Neural cell (in vitro differentiated cells): ENCODE measurements at regions not wholly inside any gene's neighbourhood (a gene's known extent, or its start where the extent isn't known, plus 50 kb on each side); places are given as distances from the start of the nearest gene placed in this dataset.

Experiments used
- H2AFZ ChIP-seq: fragments of 200-600, 300-800 bp; sonication (generic), shearing (Covaris generic); 2 replicates; pipeline ENCODE4 v1.6.0; 2014; ENCODE audit warnings: low read depth, mild to moderate bottlenecking, antibody characterized with exemption, low read length, moderate library complexity
- H3F3A ChIP-seq: fragments of 200-600 bp; shearing (Covaris generic); 2 replicates; pipeline ENCODE4 v1.6.1; 2016; ENCODE audit warnings: mild to moderate bottlenecking, moderate library complexity, mixed read lengths, antibody characterized with exemption, low read length; ENCODE audit not compliant: insufficient read depth, poor library complexity, severe bottlenecking
- H3K27ac ChIP-seq: fragments of 200-600, 300-800 bp; sonication (generic), shearing (Covaris generic); 2 replicates; pipeline ENCODE4 v1.5.1; 2014; ENCODE audit warnings: mild to moderate bottlenecking, low read length, moderate library complexity
- H3K27me3 ChIP-seq: fragments of 300-800, 200-600 bp; sonication (generic), shearing (Covaris generic); 2 replicates; pipeline ENCODE4 v1.6.0; 2014; ENCODE audit warnings: mild to moderate bottlenecking, low read depth, low read length, moderate library complexity; ENCODE audit not compliant: insufficient read depth
- H3K36me3 ChIP-seq: fragments of 300-800, 200-600 bp; sonication (generic), shearing (Covaris generic); 2 replicates; pipeline ENCODE4 v1.5.1; 2014; ENCODE audit warnings: mild to moderate bottlenecking, antibody characterized with exemption, low read length, moderate library complexity; ENCODE audit not compliant: insufficient read depth
- H3K4me2 ChIP-seq: fragments of 300-800, 200-600 bp; sonication (generic), shearing (Covaris generic); 2 replicates; pipeline ENCODE4 v1.6.0; 2014; ENCODE audit warnings: mild to moderate bottlenecking, low read length
- H3K4me3 ChIP-seq: fragments of 300-800, 200-600 bp; sonication (generic), shearing (Covaris generic); 2 replicates; pipeline ENCODE4 v1.5.1; 2014; ENCODE audit warnings: mild to moderate bottlenecking, low read length, moderate library complexity
- H3K79me2 ChIP-seq: fragments of 200-600 bp; shearing (Covaris generic); replicated peaks from 2 replicates; pipeline ENCODE4 v1.6.0; 2014; ENCODE audit warnings: mild to moderate bottlenecking, low read length, moderate library complexity; ENCODE audit not compliant: insufficient read depth
- H3K9ac ChIP-seq: fragments of 300-800, 200-600 bp; sonication (generic), shearing (Covaris generic); 2 replicates; pipeline ENCODE4 v1.6.1; 2016; ENCODE audit warnings: mild to moderate bottlenecking, low read length, mixed read lengths
- H3K9me2 ChIP-seq: fragments of 200-600 bp; shearing (Covaris generic); 2 replicates; pipeline ENCODE4 v1.6.1; 2016; ENCODE audit warnings: mild to moderate bottlenecking, low read length, mixed read lengths; ENCODE audit not compliant: insufficient read depth
- H3K9me3 ChIP-seq: fragments of 200-600, 300-800 bp; sonication (generic), shearing (Covaris generic); 2 replicates; pipeline ENCODE4 v1.6.1; 2016; ENCODE audit warnings: mild to moderate bottlenecking, mixed run types, low read length, moderate library complexity, mixed read lengths
- H4K20me1 ChIP-seq: fragments of 200-600 bp; shearing (Covaris generic); 2 replicates; pipeline ENCODE4 v1.6.1; 2016; ENCODE audit warnings: mild to moderate bottlenecking, mixed run types; ENCODE audit not compliant: insufficient read depth
- CTCF ChIP-seq: fragments of 450-650 bp; IDR thresholded peaks from 2 replicates; pipeline ENCODE4 v1.5.1; 2014; ENCODE audit warnings: antibody characterized with exemption, mild to moderate bottlenecking, moderate library complexity; ENCODE audit not compliant: poor library complexity, severe bottlenecking
- EP300 ChIP-seq: fragments of 450-650 bp; conservative IDR thresholded peaks from 2 replicates; pipeline ENCODE4 v1.6.1; 2014; ENCODE audit warnings: antibody characterized with exemption, mild to moderate bottlenecking, moderate library complexity; ENCODE audit not compliant: poor library complexity, severe bottlenecking
- EZH2 ChIP-seq: fragments of 200-600, 300-800 bp; shearing (Covaris generic), sonication (generic); IDR thresholded peaks from 2 replicates; pipeline ENCODE4 v1.6.1; 2014; ENCODE audit warnings: antibody characterized with exemption, low read length, borderline replicate concordance, mild to moderate bottlenecking; ENCODE audit not compliant: insufficient read depth, poor library complexity, severe bottlenecking
- MXI1 ChIP-seq: fragments of 450-650 bp; conservative IDR thresholded peaks from 2 replicates; pipeline ENCODE4 v1.6.1; 2014; ENCODE audit warnings: antibody characterized with exemption, mild to moderate bottlenecking; ENCODE audit not compliant: poor library complexity, severe bottlenecking
- POLR2AphosphoS5 ChIP-seq: IDR thresholded peaks from 2 replicates; pipeline ENCODE4 v1.6.1; 2012
- RAD21 ChIP-seq: fragments of 450-650 bp; conservative IDR thresholded peaks from 2 replicates; pipeline ENCODE4 v1.6.1; 2014; ENCODE audit warnings: antibody characterized with exemption, mild to moderate bottlenecking, moderate library complexity
- REST ChIP-seq: IDR thresholded peaks from 2 replicates; pipeline ENCODE4 v1.6.1; 2012; ENCODE audit warnings: borderline replicate concordance
- SMC3 ChIP-seq: fragments of 450-650 bp; conservative IDR thresholded peaks from 2 replicates; pipeline ENCODE4 v1.6.1; 2014; ENCODE audit warnings: antibody characterized with exemption, mild to moderate bottlenecking, moderate library complexity; ENCODE audit not compliant: poor library complexity
- TAF1 ChIP-seq: IDR thresholded peaks from 2 replicates; pipeline ENCODE4 v1.6.1; 2012; ENCODE audit warnings: low read depth

GRCh38 chr9:24708814-24709213 is 163.1 kb upstream of the IZUMO3 start:
- Histone ChIP-seq H3K9ac (no peak overlapping the region), H3K36me3 (no peaks in the 10 kb centered on the region), H3K4me3 (no peak overlapping the region), H4K20me1 (no peaks in the 10 kb centered on the region), H3K27me3 (no peaks in the 10 kb centered on the region), H3K9me2 (no peaks in the 10 kb centered on the region), H3K4me2 (no peak overlapping the region), H3K27ac (no peak overlapping the region), H3K9me3 (no peaks in the 10 kb centered on the region), H3F3A (no peaks in the 10 kb centered on the region), H2AFZ (no peak overlapping the region), H3K79me2 (no peaks in the 10 kb centered on the region)
- TF ChIP-seq EZH2 (no peak), MXI1 (no peak), SMC3 (no peak), RAD21 (no peak), POLR2AphosphoS5 (no peak), TAF1 (no peak), CTCF (no peak), REST (no peak), EP300 (no peak)

GRCh38 chr9:24698881-24699518 is 153.3 kb upstream of the IZUMO3 start:
- Histone ChIP-seq H3K9me2 (no peaks in the 10 kb centered on the region), H3K9me3 (no peaks in the 10 kb centered on the region), H4K20me1 (no peaks in the 10 kb centered on the region), H2AFZ (no peak overlapping the region), H3K9ac (no peak overlapping the region), H3K36me3 (no peaks in the 10 kb centered on the region), H3F3A (no peaks in the 10 kb centered on the region), H3K4me3 (no peak overlapping the region), H3K27me3 (no peaks in the 10 kb centered on the region), H3K79me2 (no peaks in the 10 kb centered on the region), H3K4me2 (no peak overlapping the region), H3K27ac (no peak overlapping the region)
- no peak for TF ChIP-seq EP300
- no peak for TF ChIP-seq TAF1
- TF ChIP-seq POLR2AphosphoS5 = no peak
- no peak for TF ChIP-seq REST
- no peak for TF ChIP-seq MXI1
- no peak for TF ChIP-seq CTCF
- TF ChIP-seq EZH2 = no peak
- no peak for TF ChIP-seq SMC3
- no peak for TF ChIP-seq RAD21
